Skin of body (tissue), 1 donor: ENCODE measurements at regions not wholly inside any gene's neighbourhood (a gene's known extent, or its start where the extent isn't known, plus 50 kb on each side); places are given as distances from the start of the nearest gene placed in this dataset.
A peak's percentile ranks its signal among the peaks of the same experiment; 100 is the strongest.
"Not testable (repeated sequence)": the region's sequence is repeated elsewhere in the genome, so short reads cannot be mapped to it uniquely, and the experiment has no call there.

Experiments used
- DNase-seq: peaks from one replicate; lab custom pipeline; 2025; lab: John Stamatoyannopoulos, UW

GRCh38 chr13:66237411-66238062 is 992.6 kb downstream of the PCDH9 start:
- DNase-seq: no peak

- DNase-seq: no peak
These were observed 996.0 kb downstream of the PCDH9 start for GRCh38 chr13:66234159-66234558.

GRCh38 chr13:66231958-66232357 is 998.2 kb downstream of the PCDH9 start:
- not testable (repeated sequence) for DNase-seq

GRCh38 chr13:66225072-66225471 is 1005.1 kb downstream of the PCDH9 start:
- DNase-seq: no peak

GRCh38 chr13:66224663-66225062 is 1005.5 kb downstream of the PCDH9 start:
- DNase-seq: no peak

GRCh38 chr13:66222926-66223325 is 1007.2 kb downstream of the PCDH9 start:
- DNase-seq: no peak

- DNase-seq: no peak
These were observed 1008.0 kb downstream of the PCDH9 start for GRCh38 chr13:66222127-66222526.

GRCh38 chr13:66219506-66219905 is 1010.6 kb downstream of the PCDH9 start:
- DNase-seq: no peak

- no peak for DNase-seq
These were observed 1011.6 kb downstream of the PCDH9 start for GRCh38 chr13:66218583-66218982.

GRCh38 chr13:66216728-66217127 is 1013.4 kb downstream of the PCDH9 start:
- no peak for DNase-seq

GRCh38 chr13:66214467-66214866 is 1015.7 kb downstream of the PCDH9 start:
- no peak for DNase-seq

- no peak for DNase-seq
These were observed 1017.6 kb downstream of the PCDH9 start for GRCh38 chr13:66212511-66212910.

- DNase-seq: no peak
These were observed 1019.5 kb downstream of the PCDH9 start for GRCh38 chr13:66210677-66211076.

- no peak for DNase-seq
These were observed 1021.5 kb downstream of the PCDH9 start for GRCh38 chr13:66208589-66208988.

GRCh38 chr13:66207610-66208009 is 1022.5 kb downstream of the PCDH9 start:
- no peak for DNase-seq

- DNase-seq: no peak
These were observed 1024.3 kb downstream of the PCDH9 start for GRCh38 chr13:66205807-66206206.

- no peak for DNase-seq
These were observed 1029.6 kb downstream of the PCDH9 start for GRCh38 chr13:66200555-66200954.

GRCh38 chr13:66195238-66195637 is 1034.9 kb downstream of the PCDH9 start:
- no peak for DNase-seq

- no peak for DNase-seq
These were observed 1040.2 kb downstream of the PCDH9 start for GRCh38 chr13:66189986-66190385.

- no peak for DNase-seq
These were observed 1049.3 kb downstream of the PCDH9 start for GRCh38 chr13:66180836-66181235.

- peak; percentile 46 for DNase-seq
These were observed 1058.2 kb downstream of the PCDH9 start for GRCh38 chr13:66171920-66172319.

GRCh38 chr13:66162470-66162869 is 1067.7 kb downstream of the PCDH9 start:
- DNase-seq: no peak

GRCh38 chr13:66159511-66159910 is 1070.6 kb downstream of the PCDH9 start:
- DNase-seq: no peak

- DNase-seq: no peak
These were observed 1075.2 kb downstream of the PCDH9 start for GRCh38 chr13:66154976-66155375.
